Naive thymus-derived CD4-positive, alpha-beta T cell (primary cell): ENCODE measurements at regions not wholly inside any gene's neighbourhood (a gene's known extent, or its start where the extent isn't known, plus 50 kb on each side); places are given as distances from the start of the nearest gene placed in this dataset.
"Not testable (repeated sequence)": the region's sequence is repeated elsewhere in the genome, so short reads cannot be mapped to it uniquely, and the experiment has no call there.

Source experiments
- ATAC-seq: fragments of 150-1000 bp; cut with Tn5 transposase; 2 replicates; pipeline ENCODE4 v1.10.0; 2021; ENCODE audit warnings: mild to moderate bottlenecking, moderate library complexity
- CTCF ChIA-PET: fragments of 350-600 bp; sonication (Branson Sonifier 250); formaldehyde crosslinking; loops from one replicate; lab custom pipeline; 2021; ENCODE audit warnings: antibody characterized with exemption; lab: Charles Lee
- POLR2A ChIA-PET: fragments of 350-600 bp; sonication (Branson Sonifier 250); formaldehyde crosslinking; loops from one replicate; lab custom pipeline; 2021; ENCODE audit warnings: antibody characterized with exemption, inconsistent platforms; lab: Charles Lee
- DNase-seq, 9 donors: peaks; one replicate each; pipeline versions ENCODE4 v3.0.0 to v3.0.0-alpha.2; 2020 to 2022; ENCODE audit warnings: mixed read lengths in 1 of 9
- H3K27ac ChIP-seq: one replicate; pipeline ENCODE4 v1.7.0; 2013; ENCODE audit warnings: mild to moderate bottlenecking, low read depth, low read length, moderate library complexity
- H3K27me3 ChIP-seq, 2 donors: one replicate each; pipeline ENCODE4 v1.7.0; 2013; ENCODE audit warnings: low read length in 2 of 2, mild to moderate bottlenecking in 2 of 2, moderate library complexity in 2 of 2; ENCODE audit not compliant: control insufficient read depth in 2 of 2, insufficient read depth in 2 of 2
- H3K36me3 ChIP-seq, 3 experiments: 1 replicate in 2 of 3; 2 replicates in 1 of 3; pipeline ENCODE4 v1.7.0; 2013; ENCODE audit warnings: low read length in 3 of 3, mild to moderate bottlenecking in 3 of 3, moderate library complexity in 1 of 3; ENCODE audit not compliant: insufficient read depth in 3 of 3, control insufficient read depth in 2 of 3
- H3K4me1 ChIP-seq, 2 donors: one replicate each; pipeline ENCODE4 v1.7.0; 2013; ENCODE audit warnings: low read length in 2 of 2, mild to moderate bottlenecking in 2 of 2, moderate library complexity in 1 of 2; ENCODE audit not compliant: control insufficient read depth in 2 of 2, insufficient read depth in 2 of 2
- H3K4me3 ChIP-seq: 2 replicates; pipeline ENCODE4 v1.7.0; 2013; ENCODE audit warnings: mild to moderate bottlenecking, low read length
- H3K9me3 ChIP-seq, 3 experiments: 1 replicate in 2 of 3; 2 replicates in 1 of 3; pipeline ENCODE4 v1.7.0; 2013; ENCODE audit warnings: low read length in 3 of 3; ENCODE audit not compliant: control insufficient read depth in 2 of 3
- H3K27ac Mint-ChIP-seq, 9 donors: one replicate each; pipeline ENCODE4 v1.8.0; 2020 to 2022; ENCODE audit warnings: mixed read lengths in 9 of 9, mild to moderate bottlenecking in 8 of 9, moderate library complexity in 5 of 9, inconsistent platforms in 2 of 9
- H3K27me3 Mint-ChIP-seq, 5 donors: one replicate each; pipeline ENCODE4 v1.8.0; 2021 to 2022; ENCODE audit warnings: mixed read lengths in 5 of 5, mild to moderate bottlenecking in 1 of 5
- H3K36me3 Mint-ChIP-seq, 5 donors: one replicate each; pipeline ENCODE4 v1.8.0; 2020 to 2022; ENCODE audit warnings: mixed read lengths in 5 of 5, mild to moderate bottlenecking in 3 of 5, inconsistent platforms in 1 of 5
- H3K4me1 Mint-ChIP-seq, 7 donors: one replicate each; pipeline ENCODE4 v1.8.0; 2020 to 2022; ENCODE audit warnings: mixed read lengths in 7 of 7, mild to moderate bottlenecking in 3 of 7, inconsistent platforms in 1 of 7
- H3K4me3 Mint-ChIP-seq, 10 donors: one replicate each; pipeline ENCODE4 v1.8.0; 2020 to 2022; ENCODE audit warnings: mild to moderate bottlenecking in 10 of 10, mixed read lengths in 10 of 10, moderate library complexity in 6 of 10, inconsistent platforms in 2 of 10
- H3K9me3 Mint-ChIP-seq, 11 donors: one replicate each; pipeline ENCODE4 v1.8.0; 2020 to 2022; ENCODE audit warnings: mixed read lengths in 11 of 11, mild to moderate bottlenecking in 4 of 11, inconsistent platforms in 1 of 11, moderate library complexity in 1 of 11
- intact Hi-C, 2 donors: fragments of 100-400 bp; cut with micrococcal nuclease; formaldehyde crosslinking; loops; one replicate each; pipeline ENCODE4 v1.15.1; 2023

DNA sequence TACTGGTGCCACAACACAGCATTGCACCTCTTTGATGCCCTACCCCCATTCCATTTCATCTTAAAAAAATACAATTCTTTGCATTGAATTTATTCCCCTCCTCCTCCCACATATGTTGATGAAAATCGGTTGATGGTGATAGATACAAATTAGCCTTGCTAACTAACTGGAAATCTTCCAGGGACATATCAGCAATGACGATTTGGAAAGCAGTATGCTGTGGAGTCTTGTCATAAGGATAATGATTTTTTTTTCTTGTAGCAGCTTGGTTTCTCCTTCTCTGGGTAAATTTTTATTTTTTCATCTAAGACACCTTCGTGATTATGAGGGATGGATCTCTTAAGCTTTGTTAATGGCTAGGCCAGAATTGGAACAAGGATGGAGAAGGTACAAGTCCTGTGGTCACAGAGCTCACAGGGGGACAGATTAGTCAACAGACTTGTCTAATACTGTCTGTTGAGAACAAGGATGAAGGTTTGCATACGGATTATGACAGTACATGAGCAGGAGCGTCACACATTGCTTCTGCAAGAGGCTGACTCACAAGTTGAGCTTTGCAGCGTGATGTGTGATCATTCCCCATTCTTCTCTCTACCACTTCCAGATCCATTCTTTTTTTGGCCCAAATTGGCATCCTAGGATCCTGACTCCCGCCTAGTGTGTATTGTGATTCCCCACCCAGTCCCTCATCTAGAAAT is 233.1 kb upstream of the FERMT1 start:
- DNase-seq (no peak), ATAC-seq (no peak)
- H3K27me3 ChIP-seq, result no peaks in the 10 kb centered on the region
- H3K27ac ChIP-seq, result no peak overlapping the region
- H3K4me1 Mint-ChIP-seq, result no peaks in the 10 kb centered on the region
- no peak overlapping the region for H3K27ac Mint-ChIP-seq
- H3K4me1 ChIP-seq, result no peaks in the 10 kb centered on the region
- H3K27me3 Mint-ChIP-seq, result peaks cover 0 to 10% (median 6%) of the 10 kb centered on the region in 5 donors
- H3K4me3 Mint-ChIP-seq, result no peak overlapping the region
- CTCF ChIA-PET, result no interaction called here
- no peaks in the 10 kb centered on the region for H3K9me3 ChIP-seq
- peaks cover 0 to 5% (median 0%) of the 10 kb centered on the region in 11 donors for H3K9me3 Mint-ChIP-seq
- no peaks in the 10 kb centered on the region for H3K36me3 ChIP-seq
- H3K4me3 ChIP-seq, result no peak overlapping the region
- intact Hi-C loops, result no loop called here
- H3K36me3 Mint-ChIP-seq, result no peaks in the 10 kb centered on the region
- POLR2A ChIA-PET, result no interaction called here

DNA sequence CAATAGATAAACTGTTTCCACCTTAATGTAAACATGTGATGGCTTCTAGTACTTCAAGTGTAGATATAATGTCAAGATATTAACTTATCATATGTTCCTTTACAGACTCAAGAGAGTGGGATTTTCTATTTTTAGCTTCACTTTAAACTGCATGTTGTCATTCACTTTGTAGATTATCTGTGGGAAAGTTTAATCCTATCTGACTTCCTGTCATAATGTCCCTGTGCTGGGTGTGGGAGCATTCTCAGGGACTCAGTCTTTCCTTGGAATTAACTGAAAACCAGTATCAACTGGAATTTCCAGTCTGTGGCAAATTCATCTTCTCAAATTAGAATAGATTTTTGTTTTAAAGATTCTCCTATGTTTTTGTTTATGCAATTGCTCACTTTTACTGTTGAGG is 226.1 kb upstream of the FERMT1 start:
- intact Hi-C loops, result no loop called here
- POLR2A ChIA-PET, result no interaction called here
- H3K36me3 Mint-ChIP-seq, result no peaks in the 10 kb centered on the region
- DNase-seq (no peak), ATAC-seq (no peak)
- H3K4me1 ChIP-seq, result no peaks in the 10 kb centered on the region
- no peaks in the 10 kb centered on the region for H3K4me1 Mint-ChIP-seq
- no peak overlapping the region for H3K27ac Mint-ChIP-seq
- H3K9me3 ChIP-seq, result no peaks in the 10 kb centered on the region
- peaks cover 0 to 4% (median 0%) of the 10 kb centered on the region in 5 donors for H3K27me3 Mint-ChIP-seq
- no peaks in the 10 kb centered on the region for H3K36me3 ChIP-seq
- H3K27me3 ChIP-seq, result no peaks in the 10 kb centered on the region
- no peak overlapping the region for H3K4me3 ChIP-seq
- no peak overlapping the region for H3K27ac ChIP-seq
- H3K9me3 Mint-ChIP-seq, result peaks cover 0 to 6% (median 0%) of the 10 kb centered on the region in 11 donors
- no peak overlapping the region for H3K4me3 Mint-ChIP-seq
- CTCF ChIA-PET, result no interaction called here

DNA sequence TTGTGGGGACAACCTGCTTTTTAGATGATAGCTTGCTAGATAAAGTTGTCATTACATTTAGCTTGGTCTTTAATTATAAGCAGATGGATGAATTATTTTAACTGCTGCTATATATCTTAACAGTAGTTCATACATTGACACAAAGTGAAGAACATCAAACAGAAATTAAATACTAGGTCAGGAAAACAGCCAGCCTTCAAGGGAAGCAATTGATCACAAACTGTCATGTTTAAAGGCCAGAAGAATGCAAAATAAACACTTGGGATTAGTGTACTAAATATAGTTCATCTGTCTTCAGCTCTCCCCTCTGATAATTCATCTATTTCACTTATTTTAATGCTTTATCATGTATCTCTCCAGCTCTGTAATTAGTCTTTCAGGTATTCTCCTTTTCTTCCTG is 225.1 kb upstream of the FERMT1 start:
- intact Hi-C loops, result no loop called here
- ChIA-PET POLR2A (no interaction called here), CTCF (no interaction called here)
- no peak overlapping the region for H3K27ac Mint-ChIP-seq
- Histone ChIP-seq H3K4me3 (no peak overlapping the region), H3K36me3 (no peaks in the 10 kb centered on the region), H3K9me3 (no peaks in the 10 kb centered on the region), H3K27me3 (no peaks in the 10 kb centered on the region), H3K4me1 (no peaks in the 10 kb centered on the region), H3K27ac (no peak overlapping the region)
- H3K4me1 Mint-ChIP-seq, result no peaks in the 10 kb centered on the region
- H3K27me3 Mint-ChIP-seq, result no peaks in the 10 kb centered on the region
- ATAC-seq, result no peak
- no peaks in the 10 kb centered on the region for H3K36me3 Mint-ChIP-seq
- peaks cover 0 to 6% (median 1%) of the 10 kb centered on the region in 11 donors for H3K9me3 Mint-ChIP-seq
- DNase-seq, result no peak
- no peak overlapping the region for H3K4me3 Mint-ChIP-seq

- Mint-ChIP-seq H3K27me3 (no peaks in the 10 kb centered on the region), H3K27ac (no peak overlapping the region), H3K9me3 (peaks cover 0 to 7% (median 0%) of the 10 kb centered on the region in 11 donors), H3K4me1 (no peaks in the 10 kb centered on the region), H3K36me3 (no peaks in the 10 kb centered on the region), H3K4me3 (no peak overlapping the region)
- Histone ChIP-seq H3K9me3 (no peaks in the 10 kb centered on the region), H3K4me3 (no peak overlapping the region), H3K4me1 (no peaks in the 10 kb centered on the region), H3K27ac (no peak overlapping the region), H3K36me3 (no peaks in the 10 kb centered on the region), H3K27me3 (no peaks in the 10 kb centered on the region)
- intact Hi-C loops, result no loop called here
- POLR2A ChIA-PET, result no interaction called here
- no peak for DNase-seq
- no peak for ATAC-seq
- CTCF ChIA-PET, result no interaction called here
Observed at GRCh38 chr20:6341491-6341890, 218.7 kb upstream of the FERMT1 start.

DNA sequence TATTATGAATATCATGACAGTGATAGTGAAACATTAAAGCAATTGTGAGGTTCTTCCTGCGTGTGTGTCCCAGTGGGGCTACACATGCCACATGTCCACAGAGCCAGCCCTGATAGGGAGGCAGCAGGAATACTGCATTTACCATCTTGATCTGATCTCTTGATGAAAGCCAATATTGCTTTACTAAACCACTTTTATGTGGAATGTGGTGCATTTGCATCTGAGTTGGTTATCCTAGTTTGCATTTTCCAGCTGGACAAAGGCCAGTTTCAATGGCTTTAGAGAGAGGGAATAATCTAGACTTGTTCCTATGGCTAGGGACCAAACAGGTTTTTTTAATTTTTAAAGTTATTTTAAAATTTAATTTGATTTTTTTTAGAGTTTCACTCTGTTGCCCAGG is 216.3 kb upstream of the FERMT1 start:
- no peaks in the 10 kb centered on the region for H3K36me3 Mint-ChIP-seq
- CTCF ChIA-PET, result no interaction called here
- H3K27ac Mint-ChIP-seq, result no peak overlapping the region
- Histone ChIP-seq H3K4me1 (no peaks in the 10 kb centered on the region), H3K36me3 (no peaks in the 10 kb centered on the region), H3K4me3 (no peak overlapping the region), H3K27me3 (no peaks in the 10 kb centered on the region), H3K9me3 (no peaks in the 10 kb centered on the region), H3K27ac (no peak overlapping the region)
- H3K9me3 Mint-ChIP-seq, result peaks cover 0 to 16% (median 2%) of the 10 kb centered on the region in 11 donors
- no peaks in the 10 kb centered on the region for H3K4me1 Mint-ChIP-seq
- POLR2A ChIA-PET, result no interaction called here
- ATAC-seq (no peak), DNase-seq (no peak)
- intact Hi-C loops, result no loop called here
- no peaks in the 10 kb centered on the region for H3K27me3 Mint-ChIP-seq
- H3K4me3 Mint-ChIP-seq, result no peak overlapping the region

DNA sequence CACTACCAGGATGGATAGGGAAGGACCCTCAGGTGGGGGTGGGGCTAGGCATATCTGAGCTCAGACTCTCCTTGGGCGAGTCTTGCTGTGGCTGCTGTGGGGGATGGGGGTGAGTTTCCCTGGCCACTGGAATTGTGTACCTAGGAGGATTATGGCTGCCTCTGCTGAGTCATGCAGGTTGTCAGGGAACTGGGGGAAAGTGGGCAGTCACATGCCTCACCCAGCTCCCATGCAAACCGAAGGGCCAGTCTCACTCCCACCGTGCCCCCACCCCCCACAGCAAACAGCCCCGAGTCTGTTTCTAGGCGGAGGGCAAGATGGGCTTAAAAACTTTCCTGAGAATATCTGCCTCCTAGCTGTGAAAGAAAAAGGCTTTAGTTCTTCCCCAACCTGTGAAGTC is 210.3 kb upstream of the FERMT1 start:
- H3K36me3 ChIP-seq, result no peaks in the 10 kb centered on the region
- Mint-ChIP-seq H3K27ac (no peak overlapping the region), H3K4me1 (no peaks in the 10 kb centered on the region), H3K36me3 (no peaks in the 10 kb centered on the region), H3K4me3 (no peak overlapping the region), H3K27me3 (peaks cover 0 to 4% (median 0%) of the 10 kb centered on the region in 5 donors), H3K9me3 (peaks cover 0 to 51% (median 8%) of the 10 kb centered on the region in 11 donors)
- no peaks in the 10 kb centered on the region for H3K27me3 ChIP-seq
- POLR2A ChIA-PET, result no interaction called here
- H3K4me3 ChIP-seq, result no peak overlapping the region
- intact Hi-C loops, result no loop called here
- ATAC-seq (no peak), DNase-seq (no peak)
- H3K27ac ChIP-seq, result no peak overlapping the region
- H3K9me3 ChIP-seq, result no peaks in the 10 kb centered on the region
- H3K4me1 ChIP-seq, result no peaks in the 10 kb centered on the region
- CTCF ChIA-PET, result no interaction called here

GRCh38 chr20:6321235-6321634 is 198.4 kb upstream of the FERMT1 start:
- intact Hi-C loops, H3K36me3 Mint-ChIP-seq, H3K27me3 ChIP-seq, H3K27ac ChIP-seq, H3K27me3 Mint-ChIP-seq, H3K9me3 ChIP-seq, H3K36me3 ChIP-seq, CTCF ChIA-PET, H3K4me1 Mint-ChIP-seq, H3K4me3 ChIP-seq, ATAC-seq, H3K4me3 Mint-ChIP-seq, H3K27ac Mint-ChIP-seq, DNase-seq, POLR2A ChIA-PET, H3K4me1 ChIP-seq: not testable (repeated sequence)
- peaks cover 0 to 24% (median 10%) of the 10 kb centered on the region in 11 donors for H3K9me3 Mint-ChIP-seq
